SK-N-SH treated with all-trans-retinoic acid at 6 μM for 48 hours (cell line): ENCODE measurements at regions not wholly inside any gene's neighbourhood (a gene's known extent, or its start where the extent isn't known, plus 50 kb on each side); places are given as distances from the start of the nearest gene placed in this dataset.

Experiments used
- ARNTL ChIP-seq: fragments of 450-650 bp; formaldehyde crosslinking; IDR thresholded peaks from 2 replicates; pipeline ENCODE4 v1.5.0; 2020; ENCODE audit warnings: low read depth, mild to moderate bottlenecking, moderate library complexity, borderline replicate concordance
- CREB5 ChIP-seq: fragments of 250-450 bp; sonication (Bioruptor Pico); IDR thresholded peaks from 2 replicates; pipeline ENCODE4 v1.5.1; 2020; ENCODE audit warnings: low read depth, mild to moderate bottlenecking, moderate library complexity
- CSDC2 ChIP-seq: fragments of 250-450 bp; sonication (Bioruptor Pico); IDR thresholded peaks from 2 replicates; pipeline ENCODE4 v1.5.0; 2020; ENCODE audit warnings: mild to moderate bottlenecking, moderate library complexity
- CSRNP3 ChIP-seq: fragments of 250-450 bp; sonication (Bioruptor Pico); IDR thresholded peaks from 2 replicates; pipeline ENCODE4 v1.5.1; 2021; ENCODE audit warnings: mild to moderate bottlenecking, moderate library complexity
- ESRRG ChIP-seq: fragments of 250-450 bp; sonication (Bioruptor Pico); IDR thresholded peaks from 2 replicates; pipeline ENCODE4 v1.6.1; 2021; ENCODE audit warnings: mild to moderate bottlenecking
- GLIS3 ChIP-seq: fragments of 250-450 bp; sonication (Bioruptor Pico); IDR thresholded peaks from 2 replicates; pipeline ENCODE4 v1.5.0; 2020; ENCODE audit warnings: mild to moderate bottlenecking, moderate library complexity
- ISL1 ChIP-seq: fragments of 250-450 bp; sonication (Bioruptor Pico); IDR thresholded peaks from 2 replicates; pipeline ENCODE4 v2.1.2; 2022; ENCODE audit warnings: mild to moderate bottlenecking, moderate library complexity
- PATZ1 ChIP-seq: fragments of 250-450 bp; sonication (Bioruptor Pico); IDR thresholded peaks from 2 replicates; pipeline ENCODE4 v1.8.0; 2020; ENCODE audit warnings: mild to moderate bottlenecking, moderate library complexity, borderline replicate concordance
- RARB ChIP-seq: fragments of 250-450 bp; sonication (Bioruptor Pico); IDR thresholded peaks from 2 replicates; pipeline ENCODE4 v1.8.0; 2021; ENCODE audit warnings: mild to moderate bottlenecking, moderate library complexity
- SNAI2 ChIP-seq: fragments of 250-450 bp; sonication (Bioruptor Pico); IDR thresholded peaks from 2 replicates; pipeline ENCODE4 v1.5.0; 2020; ENCODE audit warnings: mild to moderate bottlenecking, moderate library complexity
- TOX ChIP-seq: fragments of 250-450 bp; sonication (Bioruptor Pico); IDR thresholded peaks from 2 replicates; pipeline ENCODE4 v1.8.0; 2021; ENCODE audit warnings: mild to moderate bottlenecking, moderate library complexity, borderline replicate concordance
- ZNF8 ChIP-seq: fragments of 450-650 bp; formaldehyde crosslinking; IDR thresholded peaks from 2 replicates; pipeline ENCODE4 v1.5.0; 2020; ENCODE audit warnings: mild to moderate bottlenecking, moderate library complexity

- no peak for TF ChIP-seq RARB (CRISPR knock-in tag)
- TF ChIP-seq SNAI2: no peak
- no peak for TF ChIP-seq CSDC2 (CRISPR knock-in tag)
- TF ChIP-seq ZNF8 (CRISPR knock-in tag): no peak
- TF ChIP-seq ARNTL (CRISPR knock-in tag): no peak
- TF ChIP-seq TOX (CRISPR knock-in tag): no peak
- no peak for TF ChIP-seq CSRNP3
- no peak for TF ChIP-seq ESRRG
- TF ChIP-seq GLIS3: no peak
- no peak for TF ChIP-seq CREB5 (CRISPR knock-in tag)
- no peak for TF ChIP-seq PATZ1 (CRISPR knock-in tag)
- no peak for TF ChIP-seq ISL1 (CRISPR knock-in tag)
These were observed 463.9 kb downstream of the BTG1 start for GRCh38 chr12:91681751-91682150.
